ENCODE measurements at regions not wholly inside any gene's neighbourhood (a gene's known extent, or its start where the extent isn't known, plus 50 kb on each side); places are given as distances from the start of the nearest gene placed in this dataset.

GRCh38 chr1:233445737-233446136 is 118.2 kb downstream of the MAP3K21 start:
- TF ChIP-seq, protein P1, sequence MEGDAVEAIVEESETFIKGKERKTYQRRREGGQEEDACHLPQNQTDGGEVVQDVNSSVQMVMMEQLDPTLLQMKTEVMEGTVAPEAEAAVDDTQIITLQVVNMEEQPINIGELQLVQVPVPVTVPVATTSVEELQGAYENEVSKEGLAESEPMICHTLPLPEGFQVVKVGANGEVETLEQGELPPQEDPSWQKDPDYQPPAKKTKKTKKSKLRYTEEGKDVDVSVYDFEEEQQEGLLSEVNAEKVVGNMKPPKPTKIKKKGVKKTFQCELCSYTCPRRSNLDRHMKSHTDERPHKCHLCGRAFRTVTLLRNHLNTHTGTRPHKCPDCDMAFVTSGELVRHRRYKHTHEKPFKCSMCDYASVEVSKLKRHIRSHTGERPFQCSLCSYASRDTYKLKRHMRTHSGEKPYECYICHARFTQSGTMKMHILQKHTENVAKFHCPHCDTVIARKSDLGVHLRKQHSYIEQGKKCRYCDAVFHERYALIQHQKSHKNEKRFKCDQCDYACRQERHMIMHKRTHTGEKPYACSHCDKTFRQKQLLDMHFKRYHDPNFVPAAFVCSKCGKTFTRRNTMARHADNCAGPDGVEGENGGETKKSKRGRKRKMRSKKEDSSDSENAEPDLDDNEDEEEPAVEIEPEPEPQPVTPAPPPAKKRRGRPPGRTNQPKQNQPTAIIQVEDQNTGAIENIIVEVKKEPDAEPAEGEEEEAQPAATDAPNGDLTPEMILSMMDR (conservative IDR thresholded peaks at IDR 0.05), result no peak
- TF ChIP-seq ZFX (IDR thresholded peaks at IDR 0.05), result no peak

Measured in C4-2B (cell line).